GM19324 (cell line): ENCODE measurements at regions not wholly inside any gene's neighbourhood (a gene's known extent, or its start where the extent isn't known, plus 50 kb on each side); places are given as distances from the start of the nearest gene placed in this dataset.

Experiments used
- ATAC-seq: cut with Tn5 transposase; IDR thresholded peaks from one replicate; pipeline ENCODE4 v1.9.1; 2021; ENCODE audit warnings: mild to moderate bottlenecking, moderate library complexity; ENCODE audit not compliant: unreplicated experiment, low FRiP score

DNA sequence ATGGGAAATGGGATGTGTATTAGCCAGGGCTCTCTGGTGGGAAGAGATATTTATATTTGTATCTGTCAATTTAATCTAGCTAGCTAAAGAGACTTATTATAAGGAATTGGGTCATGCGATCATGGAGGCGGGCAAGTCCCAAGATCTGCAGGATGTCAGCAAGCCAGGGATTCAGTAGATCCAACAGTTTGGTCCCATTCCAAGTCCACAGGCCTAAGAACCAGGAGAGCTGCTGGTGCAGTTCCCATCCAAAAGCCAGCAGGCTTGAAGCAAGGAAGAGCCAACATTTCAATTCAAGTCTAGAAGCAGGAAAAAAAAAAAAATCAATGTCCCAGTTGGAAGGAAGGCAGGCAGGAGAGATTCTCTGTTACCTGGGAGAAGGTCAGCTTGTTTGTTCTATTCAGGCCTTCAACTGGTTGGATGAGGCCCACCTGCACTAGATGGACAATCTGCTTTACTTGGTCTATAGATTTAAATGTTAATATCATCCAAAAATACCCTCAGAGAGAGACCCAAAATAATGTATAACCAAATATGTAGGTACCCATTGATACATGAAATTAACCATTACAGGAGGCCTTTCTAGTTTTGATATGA lies 60.7 kb upstream of the BCAT1 start:
- ATAC-seq, result no peak

DNA sequence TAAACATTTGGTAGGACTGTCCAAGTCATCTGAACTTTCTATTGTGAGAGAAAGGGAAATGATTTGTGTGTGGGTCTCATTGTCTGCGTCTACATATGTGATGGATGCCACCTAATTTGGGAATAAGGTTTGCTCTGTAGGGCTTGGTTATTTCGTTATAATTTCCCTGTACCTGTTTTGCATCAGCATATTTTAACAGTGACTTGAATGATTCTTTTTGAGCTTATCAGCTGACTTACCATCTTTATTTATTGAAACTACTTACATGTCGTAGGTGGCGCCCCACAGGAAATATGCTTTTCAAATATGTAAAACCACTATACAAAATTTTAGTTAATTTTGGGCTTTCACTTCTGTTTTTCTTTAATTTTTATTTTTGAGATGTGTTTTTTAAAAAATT lies 56.5 kb upstream of the BCAT1 start:
- peak; percentile 63 for ATAC-seq

DNA sequence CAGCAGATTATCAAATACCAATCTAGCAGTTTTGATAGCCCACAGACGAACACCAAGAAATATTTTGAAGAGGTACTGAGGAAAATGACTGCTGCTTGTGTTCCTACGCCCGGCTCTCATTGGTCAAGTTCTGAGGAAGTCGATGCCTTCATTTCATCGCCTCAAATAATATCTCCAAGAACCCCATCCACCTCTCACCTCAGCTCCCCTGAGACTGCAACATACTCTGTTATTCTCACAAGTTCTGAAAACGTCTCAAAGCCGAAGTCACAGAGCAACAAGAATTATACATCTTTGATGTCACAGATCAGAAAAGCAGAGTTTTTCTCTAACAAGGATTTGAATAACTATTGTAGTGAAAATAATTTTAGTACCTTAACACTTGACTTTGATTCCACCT lies 55.5 kb upstream of the BCAT1 start:
- no peak for ATAC-seq

DNA sequence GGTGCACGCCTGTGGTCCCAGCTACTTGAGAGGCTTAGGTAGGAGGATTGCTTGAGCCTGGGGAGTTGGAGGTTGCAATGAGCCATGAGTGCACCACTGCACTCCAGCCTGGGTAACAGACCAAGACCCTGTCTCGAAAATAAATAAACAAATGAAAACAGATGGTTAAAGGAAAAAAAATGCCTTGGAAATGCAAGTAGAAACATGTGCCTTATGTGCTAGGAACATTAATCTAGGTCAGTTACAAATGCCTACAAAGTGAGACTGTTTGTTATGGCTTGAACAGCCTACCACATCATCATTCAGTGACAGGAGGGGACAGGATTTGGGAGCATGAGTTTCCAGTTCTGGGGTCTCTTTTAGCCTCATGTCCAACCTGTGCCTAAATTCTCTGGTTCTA lies 52.4 kb upstream of the BCAT1 start:
- no peak for ATAC-seq
